Aorta (tissue), 5 donors: ENCODE measurements at regions not wholly inside any gene's neighbourhood (a gene's known extent, or its start where the extent isn't known, plus 50 kb on each side); places are given as distances from the start of the nearest gene placed in this dataset.

Experiments
- ATAC-seq: fragments of 200-7000 bp; cut with Tn5 transposase; one replicate; pipeline ENCODE4 v1.9.1; 2022; ENCODE audit warnings: moderate library complexity; ENCODE audit not compliant: low FRiP score
- DNase-seq, 2 donors: peaks; one replicate each; pipeline ENCODE4 v3.0.0-alpha.2; 2020
- H3K27ac ChIP-seq, 2 donors: one replicate each; pipeline ENCODE4 v1.5.1; 2013; ENCODE audit warnings: low read length in 2 of 2, mild to moderate bottlenecking in 2 of 2, moderate library complexity in 2 of 2, control low read depth in 1 of 2, inconsistent platforms in 1 of 2, low read depth in 1 of 2
- H3K27me3 ChIP-seq, 2 donors: one replicate each; pipeline ENCODE4 v1.6.1; 2013; ENCODE audit warnings: control low read depth in 1 of 2, low read length in 1 of 2, mild to moderate bottlenecking in 1 of 2, moderate library complexity in 1 of 2; ENCODE audit not compliant: insufficient read depth in 2 of 2, control insufficient read depth in 1 of 2
- H3K36me3 ChIP-seq, 2 donors: one replicate each; pipeline ENCODE4 v1.6.1; 2013; ENCODE audit warnings: control low read depth in 1 of 2, low read length in 1 of 2, mild to moderate bottlenecking in 1 of 2; ENCODE audit not compliant: insufficient read depth in 2 of 2, control insufficient read depth in 1 of 2
- H3K4me1 ChIP-seq, 2 donors: one replicate each; pipeline ENCODE4 v1.6.1; 2013; ENCODE audit warnings: low read length in 2 of 2, control low read depth in 1 of 2, mild to moderate bottlenecking in 1 of 2, moderate library complexity in 1 of 2; ENCODE audit not compliant: insufficient read depth in 2 of 2, control insufficient read depth in 1 of 2
- H3K4me3 ChIP-seq, 2 donors: one replicate each; pipeline ENCODE4 v1.5.1; 2013; ENCODE audit warnings: low read length in 2 of 2, control low read depth in 1 of 2, mild to moderate bottlenecking in 1 of 2
- H3K9me3 ChIP-seq: one replicate; pipeline ENCODE4 v1.6.1; 2013; ENCODE audit warnings: mild to moderate bottlenecking, low read length; ENCODE audit not compliant: control insufficient read depth
- WGBS, 2 donors: extraction: QIAGEN DNeasy Blood & Tissue Kit; methylation state at CpG; one replicate each; pipeline ENCODE4 v1.1.7; 2013; 5-methylcytosine and 5-hydroxymethylcytosine counted together
- intact Hi-C, 2 donors: fragments of 100-400 bp; cut with DNase I; formaldehyde crosslinking; loops; one replicate each; pipeline versions ENCODE4 v1.14.2 to v1.15.0; 2022
- donor health status: healthy with polysubstance abuse.
- donor health status: Bipolar disorder and iron deficiency.
- donor health status: DM: no; HTN: no; CAD: no.
- donor health status: DM: no; HTN: no; CAD: no.
- donor health status: DM: yes; HTN: yes; CAD: no.

GRCh38 chr21:38950435-38951094 lies 144.8 kb downstream of the ETS2 start:
- intact Hi-C loops = no loop called here
- ATAC-seq = no peak

GRCh38 chr21:38949070-38949380 lies 143.3 kb downstream of the ETS2 start:
- DNase-seq = no peak
- Histone ChIP-seq H3K4me3 (no peak overlapping the region), H3K36me3 (no peaks in the 10 kb centered on the region), H3K4me1 (no peaks in the 10 kb centered on the region), H3K9me3 (no peaks in the 10 kb centered on the region), H3K27me3 (no peaks in the 10 kb centered on the region), H3K27ac (no peak overlapping the region)
- intact Hi-C loops = no loop called here
- 80 to 93% methylated on average over 1 of the region's 1 CpG for WGBS, 2 donors
- no peak for ATAC-seq

More at GRCh38 chr21:38950435-38951094, 144.8 kb downstream of the ETS2 start:
- WGBS, 2 donors = 47 to 48% methylated on average over 4 of the region's 4 CpGs
- H3K4me1 ChIP-seq = no peaks in the 10 kb centered on the region
- no peaks in the 10 kb centered on the region for H3K36me3 ChIP-seq
- no peaks in the 10 kb centered on the region for H3K27me3 ChIP-seq
- no peak overlapping the region for H3K27ac ChIP-seq
- H3K4me3 ChIP-seq = no peak overlapping the region
- H3K9me3 ChIP-seq = no peaks in the 10 kb centered on the region
- no peak for DNase-seq

GRCh38 chr21:38948377-38949069 lies 142.8 kb downstream of the ETS2 start:
- DNase-seq (no peak), ATAC-seq (no peak)
- no peak overlapping the region for H3K4me3 ChIP-seq
- 86 to 99% methylated on average over 4 of the region's 4 CpGs for WGBS, 2 donors
- H3K27me3 ChIP-seq = no peaks in the 10 kb centered on the region
- H3K36me3 ChIP-seq = no peaks in the 10 kb centered on the region
- H3K9me3 ChIP-seq = no peaks in the 10 kb centered on the region
- no peaks in the 10 kb centered on the region for H3K4me1 ChIP-seq
- intact Hi-C loops = no loop called here
- H3K27ac ChIP-seq = no peak overlapping the region

GRCh38 chr21:38945545-38946245 lies 140.0 kb downstream of the ETS2 start:
- Histone ChIP-seq H3K36me3 (no peaks in the 10 kb centered on the region), H3K9me3 (no peaks in the 10 kb centered on the region), H3K4me1 (no peaks in the 10 kb centered on the region), H3K4me3 (no peak overlapping the region), H3K27ac (no peak overlapping the region), H3K27me3 (no peaks in the 10 kb centered on the region)
- DNase-seq = no peak
- WGBS, 2 donors = 90 to 91% methylated on average over 17 of the region's 17 CpGs
- no peak for ATAC-seq
- intact Hi-C loops = no loop called here

GRCh38 chr21:38944903-38945302 lies 139.2 kb downstream of the ETS2 start:
- Histone ChIP-seq H3K27me3 (no peaks in the 10 kb centered on the region), H3K36me3 (no peaks in the 10 kb centered on the region), H3K27ac (no peak overlapping the region), H3K9me3 (no peaks in the 10 kb centered on the region), H3K4me3 (no peak overlapping the region), H3K4me1 (no peaks in the 10 kb centered on the region)
- 89 to 92% methylated on average over 14 of the region's 14 CpGs for WGBS, 2 donors
- DNase-seq (no peak), ATAC-seq (no peak)
- intact Hi-C loops = no loop called here

GRCh38 chr21:38944402-38944801 lies 138.7 kb downstream of the ETS2 start:
- no peak for ATAC-seq
- H3K27ac ChIP-seq = no peak overlapping the region
- no peaks in the 10 kb centered on the region for H3K27me3 ChIP-seq
- no peaks in the 10 kb centered on the region for H3K9me3 ChIP-seq
- H3K4me1 ChIP-seq = no peaks in the 10 kb centered on the region
- intact Hi-C loops = no loop called here
- no peak for DNase-seq
- H3K4me3 ChIP-seq = no peak overlapping the region
- WGBS, 2 donors = 96 to 97% methylated on average over 11 of the region's 11 CpGs
- H3K36me3 ChIP-seq = no peaks in the 10 kb centered on the region

- Histone ChIP-seq H3K27ac (no peak overlapping the region), H3K4me1 (no peaks in the 10 kb centered on the region), H3K27me3 (no peaks in the 10 kb centered on the region), H3K4me3 (no peak overlapping the region), H3K9me3 (no peaks in the 10 kb centered on the region), H3K36me3 (no peaks in the 10 kb centered on the region)
- no peak for DNase-seq
- intact Hi-C loops = no loop called here
- no peak for ATAC-seq
- 97% methylated on average over 7 of the region's 7 CpGs for WGBS, 2 donors
Measured at GRCh38 chr21:38942748-38943211, 137.1 kb downstream of the ETS2 start.

GRCh38 chr21:38938769-38939168 lies 133.0 kb downstream of the ETS2 start:
- Histone ChIP-seq H3K4me3 (no peak overlapping the region), H3K4me1 (no peaks in the 10 kb centered on the region), H3K36me3 (no peaks in the 10 kb centered on the region), H3K27ac (no peak overlapping the region), H3K9me3 (no peaks in the 10 kb centered on the region), H3K27me3 (no peaks in the 10 kb centered on the region)
- WGBS, 2 donors = 88 to 90% methylated on average over 8 of the region's 8 CpGs
- ATAC-seq (no peak), DNase-seq (no peak)
- intact Hi-C loops = loop anchor here in 1 of 2 donors (5.0 kb wide), 1 partner anchor 39 kb away; no protein-coding TSS in a partner anchor
